Activated naive CD4-positive, alpha-beta T cell treated with Interleukin-2 at 50 U/mL for 16 hours (primary cell): ENCODE measurements at regions not wholly inside any gene's neighbourhood (a gene's known extent, or its start where the extent isn't known, plus 50 kb on each side); places are given as distances from the start of the nearest gene placed in this dataset.
"Not testable (repeated sequence)": the region's sequence is repeated elsewhere in the genome, so short reads cannot be mapped to it uniquely, and the experiment has no call there.

Experiments used
- DNase-seq: peaks from one replicate; pipeline ENCODE4 v3.0.0-alpha.2; 2020

DNA sequence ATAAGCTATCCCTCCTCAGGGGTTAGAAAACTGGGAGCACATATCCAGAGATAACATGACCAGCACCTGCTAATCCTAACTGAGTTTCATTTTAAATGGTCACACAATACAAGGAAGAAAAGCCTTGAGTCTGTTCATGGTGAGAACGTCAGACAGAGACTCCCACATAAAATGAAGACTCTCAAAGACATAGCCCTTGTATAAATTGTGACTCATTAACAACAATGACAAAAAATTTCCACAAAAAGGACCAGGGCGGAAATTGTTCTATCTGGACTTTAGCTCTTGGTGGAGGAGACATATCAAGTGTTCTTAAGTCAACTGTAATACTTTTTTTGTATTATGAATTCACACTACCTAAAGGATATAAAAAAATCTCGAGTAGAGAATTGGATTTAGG, 313.7 kb upstream of the DCN start:
- no peak for DNase-seq

DNA sequence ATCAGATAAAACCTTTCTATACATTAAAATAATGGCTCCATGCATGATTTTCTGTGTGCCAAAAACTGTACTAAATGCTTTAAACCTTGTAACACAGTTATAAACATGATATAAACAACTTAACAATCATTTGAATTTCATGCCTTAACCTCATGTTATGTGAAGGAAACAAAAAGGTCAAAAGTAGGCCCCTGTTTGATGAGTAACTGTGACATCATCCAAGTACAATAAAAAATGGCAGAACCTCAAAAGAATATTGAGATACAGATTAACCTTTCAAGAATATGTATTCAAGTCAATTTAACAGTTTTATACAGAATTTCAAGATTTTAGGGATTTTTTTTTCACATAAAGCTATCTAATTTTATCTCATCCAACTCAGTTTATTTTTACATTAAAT, 310.7 kb upstream of the DCN start:
- DNase-seq, result no peak

DNA sequence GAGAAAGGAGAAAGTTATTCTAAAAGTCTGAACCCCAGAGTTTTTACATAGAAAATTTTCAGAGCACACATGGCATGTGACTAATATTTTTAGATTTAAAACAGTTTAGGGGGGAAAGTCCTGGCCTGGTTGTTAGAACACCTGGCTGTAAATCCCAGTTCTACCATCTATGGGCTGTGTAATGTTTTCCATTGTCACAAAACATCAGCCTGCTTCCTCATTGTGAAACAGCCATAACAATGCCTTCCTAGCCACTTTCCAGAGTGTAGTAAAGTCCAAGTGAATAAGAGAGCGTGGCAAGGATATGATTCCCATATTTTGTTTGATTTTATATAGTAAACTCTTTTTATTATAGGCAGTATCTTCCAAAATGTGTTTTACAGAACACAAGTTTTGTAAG, 310.0 kb upstream of the DCN start:
- DNase-seq, result no peak

DNA sequence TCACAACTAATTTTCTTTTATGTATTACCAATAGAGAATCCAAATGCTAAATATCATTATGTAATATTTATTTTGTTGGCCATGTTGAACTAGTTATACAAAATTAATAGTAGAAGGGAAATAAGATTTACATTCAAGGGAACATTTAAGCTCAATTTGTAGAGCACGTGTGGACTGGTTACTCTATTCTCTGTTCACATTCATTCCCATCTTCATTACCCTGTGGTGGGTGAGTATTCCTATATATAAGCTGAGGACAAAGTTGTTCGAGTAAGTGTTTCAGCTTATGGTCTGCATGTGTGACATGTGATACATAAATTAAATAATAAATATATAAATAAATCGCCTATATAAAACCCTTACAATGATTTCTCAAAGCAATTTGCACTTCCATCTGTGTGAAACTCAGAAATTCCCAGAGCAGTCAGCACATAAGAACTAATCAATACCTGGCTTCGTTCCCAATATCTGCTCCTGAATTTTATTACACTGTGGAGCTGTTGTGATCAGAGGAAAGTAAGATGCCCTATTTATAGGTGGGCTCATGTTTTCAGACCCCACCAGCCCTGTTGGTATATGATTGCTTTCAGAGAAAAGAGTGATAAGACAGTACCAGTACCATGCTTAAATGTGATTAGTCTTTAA, 308.2 kb upstream of the DCN start:
- DNase-seq, result no peak

DNA sequence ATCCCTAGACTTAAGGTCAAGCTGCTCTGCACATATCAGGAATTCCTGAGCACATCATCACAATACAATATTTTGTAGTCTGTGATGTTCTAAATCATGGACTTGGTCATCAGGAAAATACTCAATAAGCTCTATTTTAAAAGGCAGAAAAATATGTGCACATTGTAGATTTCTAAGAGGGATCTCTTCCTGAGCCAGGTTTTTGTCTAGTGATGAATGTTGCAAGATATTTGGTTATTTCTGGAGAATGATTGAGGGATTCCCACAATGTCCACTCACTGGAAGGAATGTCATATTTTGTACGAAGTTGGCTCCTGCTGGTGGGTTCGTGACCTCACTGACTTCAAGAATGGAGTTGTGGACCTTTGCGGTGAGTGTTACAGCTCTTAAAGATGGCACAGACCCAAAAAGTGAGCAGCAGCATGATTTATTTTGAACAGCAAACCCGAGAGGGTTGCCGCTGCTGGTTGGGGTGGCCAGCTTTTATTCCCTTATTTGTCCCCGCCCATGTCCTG, 300.9 kb upstream of the DCN start:
- DNase-seq, result no peak

DNA sequence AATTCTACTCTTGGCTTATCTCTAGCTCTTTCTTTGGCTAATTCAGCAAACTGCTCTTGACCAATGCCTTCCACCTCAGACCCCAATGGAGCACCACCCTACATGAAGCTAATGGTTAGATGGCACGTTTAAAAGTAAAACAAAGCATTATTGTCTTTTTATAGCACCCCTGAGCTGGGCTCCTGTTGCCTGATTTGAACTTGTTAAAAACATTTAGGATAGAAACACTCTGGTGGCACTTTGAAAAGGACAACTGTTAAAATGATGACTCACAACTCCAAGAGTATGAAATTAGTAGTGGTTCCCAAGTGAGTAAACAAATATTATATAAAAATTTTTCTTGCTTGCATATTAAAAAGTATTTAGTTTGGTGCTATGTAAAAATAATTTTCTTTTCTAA, 299.6 kb upstream of the DCN start:
- no peak for DNase-seq

DNA sequence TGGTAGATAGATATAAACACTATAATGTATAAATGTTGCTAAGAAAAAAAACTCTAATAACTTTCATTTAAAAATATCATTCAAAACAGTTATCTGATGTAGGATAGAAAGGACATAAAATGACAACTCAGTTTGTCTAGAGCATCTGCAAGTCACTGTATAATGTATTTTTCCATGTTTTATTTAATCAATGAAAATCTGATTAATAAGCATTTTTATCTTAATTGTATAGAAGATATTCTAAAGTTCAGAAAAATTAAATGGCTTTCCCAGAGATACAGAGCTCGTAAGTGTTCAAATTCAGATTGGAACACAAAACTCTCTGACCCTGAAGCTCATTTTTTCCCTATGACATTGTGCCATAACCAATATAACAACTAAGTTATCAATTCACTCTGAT, 295.9 kb upstream of the DCN start:
- no peak for DNase-seq

DNA sequence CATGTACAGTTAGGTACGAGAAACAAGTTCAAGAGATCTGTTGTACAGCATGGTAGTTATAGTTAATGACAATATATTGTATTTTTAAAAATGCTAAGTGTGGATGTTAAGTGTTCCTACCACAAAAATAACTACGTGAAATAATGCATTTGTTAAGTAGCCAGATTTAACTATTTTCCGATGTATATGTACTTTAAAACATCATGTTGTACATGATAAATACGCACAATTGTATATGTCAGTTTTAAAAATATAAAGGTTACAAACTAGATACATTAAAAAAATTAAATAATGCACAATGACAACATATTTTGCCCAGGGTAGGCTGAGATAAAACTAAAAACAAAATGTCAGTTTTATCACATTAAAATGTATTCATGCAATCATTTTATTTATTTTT, 285.1 kb upstream of the DCN start:
- no peak for DNase-seq

DNA sequence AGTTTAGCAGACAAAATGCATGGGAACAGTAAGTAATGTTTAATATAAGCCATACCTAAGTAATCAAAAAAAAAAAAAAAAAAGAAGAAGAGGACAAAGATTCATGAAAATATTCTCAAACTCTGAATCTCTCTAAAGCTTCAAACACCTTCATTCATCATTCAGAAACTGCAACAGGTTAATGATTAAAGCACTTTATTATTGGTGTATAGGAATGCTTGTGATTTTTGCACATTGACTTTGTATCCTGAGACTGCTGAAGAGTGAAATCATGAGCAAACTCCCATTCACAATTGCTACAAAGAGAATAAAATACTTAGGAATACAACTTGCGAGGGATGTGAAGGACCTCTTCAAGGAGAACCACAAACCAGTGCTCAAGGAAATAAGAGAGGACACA, 278.4 kb upstream of the DCN start:
- DNase-seq, result no peak

DNA sequence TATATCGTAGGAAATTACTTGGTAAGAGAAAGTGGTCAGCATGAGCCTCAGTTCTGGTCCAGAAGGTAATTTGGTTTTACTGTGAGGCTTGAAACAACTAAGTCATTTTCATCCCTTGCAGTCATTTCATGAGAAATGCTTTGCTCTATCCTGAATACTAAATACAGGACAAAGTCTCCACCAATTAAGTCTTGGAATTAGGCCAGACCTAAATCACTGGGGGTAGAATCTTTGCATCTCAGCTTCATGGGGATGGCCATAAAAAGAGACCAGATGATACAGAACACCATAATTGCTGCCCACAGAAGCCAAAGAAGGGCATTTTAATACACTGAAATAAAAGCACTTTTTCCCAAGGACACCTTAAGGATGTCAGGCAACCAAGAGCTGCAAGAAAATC, 277.9 kb upstream of the DCN start:
- no peak for DNase-seq

DNA sequence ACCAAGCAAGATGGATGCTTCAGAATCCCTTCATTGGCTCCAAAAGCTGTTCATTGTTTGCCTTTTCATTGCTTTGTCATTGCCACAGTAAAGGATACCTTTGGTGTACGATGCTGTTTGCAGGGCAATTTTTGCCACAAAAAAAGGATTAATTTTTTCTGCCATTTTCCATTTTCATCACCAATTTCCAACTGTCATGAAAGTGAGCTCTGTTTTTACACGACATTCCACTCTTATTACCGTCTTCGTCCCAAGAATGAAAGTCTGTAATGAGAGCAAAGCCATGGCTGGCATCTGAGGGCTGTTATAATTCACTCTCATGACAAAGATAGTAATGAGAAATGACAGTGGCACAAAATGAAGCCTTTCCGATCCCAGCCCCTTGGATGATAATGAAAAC, 272.7 kb upstream of the DCN start:
- DNase-seq, result no peak

DNA sequence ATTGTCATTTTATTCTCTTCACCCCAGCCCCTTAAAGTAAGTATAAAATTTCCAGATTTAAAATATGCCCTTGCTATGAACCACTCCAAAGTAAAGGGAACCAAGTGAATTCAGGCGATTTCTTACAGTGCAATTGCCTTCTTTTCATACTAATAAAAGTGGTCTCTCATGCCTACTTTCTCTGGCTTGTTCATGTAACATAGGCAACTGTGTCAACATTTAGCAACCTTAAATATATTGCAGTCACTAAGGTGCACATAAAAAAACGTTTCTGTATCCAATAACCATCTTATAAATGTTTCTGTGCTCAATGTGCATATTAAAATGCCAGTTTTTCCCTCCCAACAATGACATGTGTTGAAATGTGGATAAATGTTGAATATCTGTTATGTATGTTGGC, 271.6 kb upstream of the DCN start:
- no peak for DNase-seq

DNA sequence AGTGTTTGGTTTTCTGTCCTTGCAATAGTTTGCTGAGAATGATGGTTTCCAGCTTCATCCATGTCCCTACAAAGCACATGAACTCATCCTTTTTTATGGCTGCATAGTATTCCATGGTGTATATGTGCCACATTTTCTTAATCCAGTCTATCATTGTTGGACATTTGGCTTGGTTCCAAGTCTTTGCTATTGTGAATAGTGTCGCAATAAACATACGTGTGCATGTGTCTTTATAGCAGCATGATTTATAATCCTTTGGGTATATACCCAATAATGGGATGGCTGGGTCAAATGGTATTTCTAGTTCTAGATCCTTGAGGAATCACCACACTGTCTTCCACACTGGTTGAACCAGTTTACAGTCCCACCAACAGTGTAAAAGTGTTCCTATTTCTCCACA, 269.8 kb upstream of the DCN start:
- DNase-seq, result not testable (repeated sequence)

DNA sequence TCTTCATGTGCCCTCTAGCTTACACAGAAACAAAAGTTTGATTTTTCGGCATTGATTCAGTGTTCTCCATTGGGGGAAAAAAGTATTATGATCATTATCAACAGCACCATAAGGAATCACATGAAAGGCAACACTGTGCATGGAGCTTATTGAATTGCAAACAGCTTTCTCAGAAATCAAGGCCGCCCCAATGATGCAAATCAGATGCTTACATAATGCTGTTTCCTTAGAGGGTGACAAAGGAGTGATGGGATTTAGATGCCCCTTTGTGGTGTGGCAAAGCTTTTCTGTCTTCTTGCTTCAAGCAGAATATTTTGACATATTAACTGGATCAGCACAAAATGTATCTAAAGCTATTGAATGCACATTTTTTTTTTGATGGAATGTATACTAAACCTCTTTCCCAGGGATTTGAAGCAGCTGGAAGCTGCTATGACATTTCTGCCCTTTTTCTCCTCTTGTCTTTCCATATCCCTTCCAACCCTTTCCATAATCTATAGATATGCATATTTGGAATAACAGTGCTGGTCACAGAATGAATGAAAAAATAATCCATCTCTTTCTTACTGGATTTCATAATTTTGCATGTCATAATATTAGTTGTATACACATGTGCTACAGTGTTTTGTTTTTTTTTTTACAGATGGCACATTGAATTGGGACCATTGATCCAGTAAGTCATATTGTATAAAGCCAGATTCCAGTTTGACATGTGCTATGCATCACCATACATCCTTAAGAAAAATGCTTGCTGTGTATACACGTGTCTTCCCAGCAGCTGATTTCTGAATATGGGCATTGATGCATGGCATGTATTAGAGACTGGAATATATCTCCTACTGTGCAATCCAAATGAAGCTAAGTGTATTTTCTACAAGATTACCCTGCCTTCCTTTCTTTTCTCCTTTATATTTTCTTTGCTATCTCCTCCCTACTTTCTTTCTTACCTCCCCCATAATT, 259.7 kb upstream of the DCN start:
- DNase-seq, result no peak

DNA sequence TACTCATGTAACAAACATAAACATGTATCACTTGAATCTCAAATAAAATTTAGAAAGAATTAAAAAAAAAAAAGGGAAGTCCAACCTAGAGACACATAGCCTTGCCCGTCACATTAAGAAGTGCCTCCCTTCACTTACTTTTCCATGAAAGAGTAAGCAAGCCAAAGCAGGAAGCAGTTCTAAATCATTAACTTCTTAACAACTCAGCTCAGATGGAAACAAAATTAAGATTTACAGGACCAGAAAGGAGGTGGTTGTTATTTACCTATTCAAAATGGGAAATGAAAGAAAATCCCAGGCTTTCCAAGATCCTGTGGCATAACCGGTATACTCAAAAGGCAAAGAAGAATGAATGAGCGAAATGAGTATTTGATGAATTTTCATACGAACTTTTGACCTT, 258.6 kb upstream of the DCN start:
- DNase-seq, result no peak

DNA sequence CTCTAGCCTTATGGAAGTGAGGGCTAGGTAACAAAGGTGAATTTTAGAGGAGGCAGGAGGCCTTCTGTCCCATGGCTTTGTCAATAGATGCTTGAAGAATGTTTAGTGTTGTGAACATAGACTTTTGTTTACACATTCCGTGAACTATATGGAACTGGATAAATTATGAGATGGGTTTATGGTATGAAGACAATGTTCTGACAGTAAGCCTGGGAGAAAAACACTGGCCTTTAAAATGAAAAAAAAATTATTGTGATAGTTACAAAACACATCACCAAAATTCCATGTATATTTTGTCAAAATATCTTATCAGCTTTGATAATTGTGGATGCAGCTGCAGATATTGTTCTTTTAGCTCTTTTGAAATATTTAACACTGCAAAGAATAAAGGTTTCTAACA, 251.5 kb upstream of the DCN start:
- DNase-seq, result no peak

DNA sequence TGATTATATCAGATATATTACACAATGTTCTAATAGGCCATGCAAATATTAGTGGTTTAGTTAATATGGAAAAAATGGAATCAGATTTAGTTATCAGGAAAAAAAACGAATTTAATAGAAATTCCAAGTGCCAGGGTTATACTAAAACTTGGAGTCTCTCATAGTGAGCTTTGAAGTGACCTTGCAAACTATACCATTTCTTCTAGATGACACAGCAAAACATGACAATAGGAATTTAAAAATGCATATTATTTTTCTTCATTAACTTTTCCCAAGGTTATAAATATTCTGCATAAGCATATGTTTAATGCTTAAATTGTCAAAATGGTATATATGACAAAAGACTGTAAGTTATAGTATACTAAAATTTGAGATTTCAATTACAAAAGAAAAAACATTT, 250.1 kb upstream of the DCN start:
- DNase-seq, result no peak

DNA sequence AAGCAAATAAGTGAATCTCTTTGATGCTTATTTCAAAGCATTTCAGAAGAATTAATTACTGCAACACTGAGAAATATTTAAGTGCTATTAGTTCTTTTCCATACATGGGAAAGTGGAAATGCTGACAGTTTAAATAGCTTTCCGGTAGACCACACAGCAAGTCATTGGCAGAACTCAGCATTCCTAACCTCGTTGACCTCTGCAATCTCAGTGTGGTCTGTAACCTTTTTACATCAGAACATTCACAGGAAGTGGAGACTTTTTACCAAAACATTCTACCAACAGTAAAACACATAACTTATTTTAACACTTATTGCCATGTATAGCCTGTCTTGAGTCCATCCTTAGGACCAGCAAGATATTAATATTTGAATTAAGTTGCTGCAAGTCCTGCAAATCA, 249.5 kb upstream of the DCN start:
- DNase-seq, result no peak

DNA sequence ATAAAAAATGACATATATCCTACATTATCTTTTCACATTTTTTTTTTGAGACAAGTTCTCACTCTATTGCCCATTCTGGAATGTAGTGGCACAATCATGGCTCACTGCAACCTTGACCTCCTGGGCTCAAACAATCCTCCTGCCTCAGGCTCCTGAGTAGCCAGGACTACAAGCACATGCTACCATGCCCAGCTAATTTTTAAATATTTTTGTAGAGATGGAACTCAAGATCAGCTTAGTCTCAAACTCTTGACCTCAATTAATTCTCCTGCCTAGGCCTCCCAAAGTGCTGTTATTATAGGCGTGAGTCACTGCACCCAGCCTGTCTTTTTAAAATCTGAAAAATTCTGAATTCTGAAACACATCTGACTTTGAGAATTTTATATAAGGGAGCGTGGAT, 241.9 kb upstream of the DCN start:
- DNase-seq, result no peak

DNA sequence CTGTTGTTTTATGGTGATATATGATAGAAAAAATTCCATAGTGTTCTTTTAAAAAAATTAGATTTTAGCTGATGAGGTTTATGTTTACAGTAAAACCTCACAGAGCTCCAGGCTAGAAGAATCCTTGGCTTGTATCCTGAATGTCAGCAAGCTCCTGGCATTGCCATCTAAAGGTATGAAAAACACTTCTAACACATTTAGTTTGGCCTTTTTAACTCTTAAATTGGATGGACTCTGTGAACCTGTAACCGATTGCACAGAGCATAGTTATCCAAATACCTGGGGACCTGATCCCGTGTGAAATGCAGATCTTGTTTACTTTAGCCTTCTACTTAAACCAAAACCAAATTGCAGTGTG, 241.1 kb upstream of the DCN start:
- no peak for DNase-seq

DNA sequence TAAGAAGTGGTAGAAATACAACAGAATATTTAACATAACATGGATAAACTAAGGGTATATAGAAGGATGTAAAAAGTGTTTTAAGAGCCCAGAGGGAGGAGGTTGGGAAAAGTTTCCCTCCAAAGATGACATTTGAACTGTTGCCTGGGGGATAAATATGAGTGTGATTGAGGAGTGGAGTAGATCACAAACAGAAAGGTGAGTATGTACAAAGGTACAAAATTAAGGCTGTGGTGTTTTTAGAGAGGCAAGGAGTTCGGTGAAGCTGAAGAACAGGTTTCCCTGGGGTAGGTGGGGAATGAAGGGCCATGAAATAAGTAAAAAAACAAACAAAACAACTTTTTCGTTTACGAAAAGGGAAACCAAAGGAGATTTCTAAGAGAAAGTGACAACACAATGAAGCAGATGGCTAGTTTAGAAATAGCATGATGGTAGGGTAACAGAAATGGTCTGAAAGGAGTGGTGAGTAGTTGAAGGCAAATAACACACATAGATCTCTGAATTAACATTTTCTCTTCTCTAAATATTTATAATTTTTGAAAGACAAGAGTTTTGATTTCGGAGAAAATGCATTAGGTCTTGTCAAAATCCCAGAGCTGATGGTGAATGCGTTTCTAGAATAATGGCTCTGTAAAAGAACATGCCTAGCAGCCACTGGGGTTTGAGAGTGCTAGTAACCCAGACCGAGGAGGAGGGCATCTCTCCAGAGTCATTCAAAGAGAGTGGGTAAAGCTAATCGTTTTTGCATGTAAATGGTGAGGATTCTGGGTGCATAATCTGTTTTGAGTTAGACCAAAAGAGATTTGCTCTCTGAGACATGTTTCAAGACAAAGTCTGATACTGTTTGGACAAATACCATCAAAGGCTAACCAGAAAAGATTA, 240.4 kb upstream of the DCN start:
- no peak for DNase-seq

DNA sequence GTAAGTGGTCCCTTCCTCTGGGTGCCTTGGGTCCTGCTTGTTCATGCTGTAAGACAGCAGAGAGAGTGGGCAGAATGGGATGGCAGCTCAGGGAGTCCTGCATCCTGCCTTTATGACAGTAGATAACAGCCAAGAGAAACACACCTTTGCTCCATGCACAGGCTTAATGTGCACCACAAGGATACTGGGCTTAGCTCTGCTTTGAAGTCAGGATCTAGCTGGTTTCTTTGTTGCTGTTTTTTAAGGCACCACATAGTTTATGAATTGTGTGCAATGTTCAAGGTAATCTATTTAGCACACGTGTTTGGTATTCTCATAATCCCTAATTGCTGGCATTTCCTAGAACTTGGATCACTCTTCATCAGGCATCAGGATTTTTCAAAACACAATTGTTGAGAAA, 239.5 kb upstream of the DCN start:
- DNase-seq, result no peak

DNA sequence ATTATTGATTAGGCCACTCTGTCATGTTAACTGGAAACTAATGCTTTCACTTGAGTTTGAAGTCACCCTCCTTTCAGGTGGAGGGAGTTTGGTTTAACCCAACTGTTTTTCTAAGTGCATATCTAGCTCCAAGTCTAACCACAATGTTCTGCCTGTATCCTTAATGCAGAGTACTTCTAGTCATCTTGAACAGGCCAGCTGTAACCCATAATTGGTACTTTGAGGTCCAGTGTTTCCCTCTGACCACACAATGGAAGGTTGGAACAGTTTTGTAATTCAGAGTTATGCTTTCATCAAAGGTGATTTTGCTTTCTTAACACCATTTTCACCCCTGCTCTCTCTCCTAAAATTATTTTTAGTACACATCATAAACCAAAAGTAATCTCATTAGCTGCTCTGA, 237.2 kb upstream of the DCN start:
- DNase-seq, result no peak
